UCSD-AML1 (cell line): ENCODE measurements at regions not wholly inside any gene's neighbourhood (a gene's known extent, or its start where the extent isn't known, plus 50 kb on each side); places are given as distances from the start of the nearest gene placed in this dataset.
A peak's percentile ranks its signal among the peaks of the same experiment; 100 is the strongest.

ENCODE experiments used
- DNase-seq: peaks from one replicate; lab custom pipeline; 2025; ENCODE audit not compliant: unreplicated experiment; lab: John Stamatoyannopoulos, UW

DNA sequence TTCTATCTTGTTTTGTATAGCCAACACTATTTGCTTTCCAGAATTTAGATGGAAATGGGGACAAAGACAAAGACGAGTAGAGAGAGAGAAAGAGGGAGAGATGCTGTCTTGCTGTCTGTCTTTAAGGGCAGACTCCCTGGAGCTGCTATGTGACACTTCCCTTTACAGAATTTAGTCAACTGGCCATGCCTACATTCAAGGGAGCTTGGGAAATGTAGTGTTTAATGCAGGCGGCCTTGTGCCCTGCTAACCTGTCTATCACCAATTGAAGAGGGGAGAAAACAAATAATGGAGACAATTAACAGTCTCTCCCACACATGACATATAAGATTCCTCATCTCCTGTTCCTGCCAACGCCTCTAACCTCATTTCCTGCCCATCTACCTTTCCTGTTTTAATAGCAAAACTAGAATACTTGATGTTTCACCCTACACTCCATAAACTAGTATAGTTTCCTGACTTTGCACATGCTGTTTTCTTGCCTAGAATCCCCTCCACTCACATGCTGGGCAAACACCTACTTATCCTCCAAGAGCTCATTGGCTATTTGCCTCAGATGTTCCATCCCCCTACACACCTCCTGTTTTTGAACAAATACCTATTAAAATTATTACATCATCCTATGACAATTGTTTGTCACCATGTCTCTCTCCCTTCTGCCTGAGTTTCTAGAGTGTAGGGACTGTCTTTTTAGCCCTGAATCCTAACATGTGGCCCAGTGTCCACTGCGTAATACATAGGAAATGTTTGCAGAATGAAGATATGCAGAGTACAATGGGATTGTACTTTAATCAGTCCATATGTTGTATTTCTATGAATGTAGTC is 117.2 kb downstream of the SLC25A24 start:
- peak; percentile 21 for DNase-seq

DNA sequence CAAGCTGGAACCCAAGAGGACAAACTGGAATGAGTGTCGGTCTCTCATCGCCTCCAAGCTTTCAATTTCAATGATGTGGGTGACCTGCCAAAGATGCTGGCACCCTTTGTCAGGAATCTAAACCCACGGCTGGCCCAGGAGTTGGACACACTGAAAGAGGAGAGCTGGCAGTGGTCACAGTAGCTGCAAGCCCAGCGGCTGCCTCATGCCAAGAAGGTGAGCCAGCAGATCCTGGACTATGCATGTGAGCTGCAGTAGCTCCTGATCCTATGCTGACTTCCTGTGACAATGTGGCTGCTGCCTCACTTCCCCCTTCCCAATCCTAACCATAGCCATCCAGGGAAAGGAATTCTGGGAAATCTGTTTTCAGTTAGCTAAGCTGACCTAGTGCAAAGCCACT is 117.0 kb upstream of the VAV3 start:
- peak; percentile 14 for DNase-seq

DNA sequence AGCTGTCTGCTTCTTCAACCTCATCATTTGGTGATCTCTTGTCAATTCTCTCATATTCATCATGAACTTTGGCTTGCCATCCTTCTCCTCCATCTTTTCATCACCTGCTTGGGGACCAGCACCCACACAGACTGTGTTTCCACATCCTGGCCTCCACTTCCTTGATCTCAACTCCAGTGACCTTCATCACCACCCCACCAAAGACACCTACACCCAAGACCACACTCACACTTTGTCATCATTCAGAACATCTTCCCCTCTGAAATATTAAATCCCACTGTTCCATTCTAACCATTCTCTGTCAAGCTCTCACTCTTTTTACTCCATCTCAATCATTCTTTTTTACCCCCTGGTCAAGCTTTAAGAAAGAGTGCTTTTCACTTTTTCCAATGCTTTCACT is 115.5 kb upstream of the VAV3 start:
- DNase-seq: no peak

DNA sequence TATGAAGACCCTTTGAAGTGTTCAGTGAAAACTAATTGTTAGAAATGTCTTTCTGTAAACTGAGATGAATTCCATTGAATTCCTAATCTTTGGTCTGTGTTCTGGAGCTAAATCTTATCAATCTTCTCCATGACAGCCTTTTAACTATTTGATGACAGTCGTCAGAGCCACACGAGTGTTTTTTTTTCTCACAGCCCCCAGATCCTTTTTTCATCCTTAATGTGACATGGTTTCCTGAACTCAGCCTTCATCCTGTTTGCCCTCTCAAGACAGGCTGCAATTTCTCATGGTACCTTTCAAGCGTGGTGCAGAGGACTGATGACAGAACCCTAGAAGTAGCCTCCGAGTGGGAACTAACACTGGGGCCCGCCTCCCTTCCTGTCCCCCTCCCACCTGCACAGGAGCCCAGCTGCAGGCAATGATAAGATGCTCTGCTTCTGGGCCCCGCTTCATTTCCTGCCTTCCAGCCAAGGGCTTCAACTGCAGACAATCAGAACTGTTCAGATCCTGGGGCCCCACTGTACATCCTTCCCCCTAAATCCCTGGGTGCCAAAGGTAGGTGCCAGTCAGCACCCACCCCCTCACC is 114.6 kb upstream of the VAV3 start:
- DNase-seq: peak; percentile 74

DNA sequence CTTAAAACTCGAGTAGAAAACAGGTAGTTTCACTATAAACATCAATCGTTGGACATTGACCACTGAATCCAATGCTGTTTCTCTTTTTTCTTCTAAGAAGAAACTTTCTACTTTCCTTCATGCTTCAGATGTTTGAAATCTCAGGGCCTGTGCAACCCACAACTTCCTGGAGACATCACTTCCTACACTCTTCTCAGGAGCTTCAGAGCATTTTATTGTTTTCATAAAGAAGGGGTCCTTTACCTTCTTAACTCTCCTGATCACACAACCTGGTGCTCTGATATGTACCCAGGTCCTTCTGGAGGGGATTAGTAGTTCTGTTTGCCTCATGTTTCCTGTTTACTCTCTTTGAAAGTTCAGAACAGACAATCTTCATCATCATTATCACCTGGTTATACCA is 113.0 kb upstream of the VAV3 start:
- DNase-seq: no peak

DNA sequence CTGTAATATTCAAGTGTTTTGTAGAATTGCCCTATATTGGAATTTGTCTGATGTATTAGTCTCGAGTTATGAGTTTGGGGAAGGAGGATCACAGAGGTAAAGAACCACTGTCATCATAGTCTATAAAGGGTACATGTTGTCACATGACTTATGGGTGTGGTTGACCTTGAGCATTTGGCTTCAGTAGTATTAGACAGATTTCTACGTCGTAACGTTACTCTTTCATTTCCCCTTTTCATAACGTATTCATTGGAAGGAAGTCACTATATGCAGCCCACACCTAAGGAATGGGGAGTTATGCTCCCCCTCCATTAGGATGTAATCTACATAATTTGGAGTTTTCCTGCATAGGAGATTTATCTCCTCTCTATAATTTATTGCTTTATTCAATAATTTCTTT is 110.1 kb upstream of the VAV3 start:
- DNase-seq: no peak

DNA sequence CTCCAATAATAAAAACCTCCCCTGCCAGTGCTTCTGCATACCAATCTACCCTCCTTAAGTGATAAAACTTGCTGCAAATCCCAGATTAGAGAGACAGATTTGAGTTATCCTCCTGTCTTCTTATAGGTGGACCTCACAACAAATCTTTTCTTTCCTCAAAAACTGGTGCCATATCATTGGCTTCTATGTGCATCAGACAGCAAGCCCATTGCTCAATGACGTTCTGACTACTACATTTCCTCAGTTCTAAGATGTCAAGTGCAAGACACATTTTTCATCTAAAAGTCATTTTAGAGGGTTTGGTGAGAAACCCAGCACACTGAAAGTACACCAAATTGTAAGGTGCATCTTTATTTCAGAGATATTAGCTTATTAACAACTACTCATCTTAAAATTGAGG is 107.8 kb upstream of the VAV3 start:
- DNase-seq: no peak

DNA sequence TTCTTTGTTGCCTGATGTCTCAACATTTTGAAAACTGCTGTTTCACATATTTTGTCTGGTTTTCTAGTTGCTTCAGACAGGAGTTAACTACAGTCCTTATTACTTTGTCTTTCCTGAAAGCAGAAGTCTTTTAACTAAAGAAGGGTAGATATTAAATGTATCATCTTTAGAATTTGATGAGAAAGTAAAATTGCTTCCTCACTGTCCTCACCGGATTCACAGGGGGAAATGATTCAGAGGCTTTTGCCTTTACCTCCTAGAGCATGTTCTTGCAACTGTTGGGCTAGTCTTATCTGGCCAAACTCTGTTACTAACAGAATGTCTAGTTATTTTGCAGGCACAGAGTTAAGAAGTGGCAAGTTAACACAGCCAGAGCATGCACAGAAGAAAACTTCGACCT is 107.2 kb upstream of the VAV3 start:
- DNase-seq: no peak

DNA sequence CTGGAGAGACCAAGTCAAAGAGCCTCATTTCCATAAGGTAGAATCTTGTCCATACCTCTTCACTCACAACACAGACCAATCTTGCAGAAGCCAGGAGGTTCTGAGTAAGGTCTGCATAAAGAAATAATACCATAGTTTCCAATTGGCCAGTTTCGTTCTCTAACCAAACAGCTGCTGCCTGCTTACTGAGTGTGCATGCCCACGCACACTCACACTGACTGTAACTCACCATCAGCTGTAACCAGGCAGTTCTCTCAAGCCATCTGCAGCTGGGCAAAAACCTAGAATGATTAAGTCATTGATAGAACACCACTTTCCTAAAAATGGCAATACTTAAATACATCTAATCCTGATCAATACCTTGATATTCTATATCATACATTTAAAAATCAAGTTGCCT is 106.6 kb upstream of the VAV3 start:
- no peak for DNase-seq

DNA sequence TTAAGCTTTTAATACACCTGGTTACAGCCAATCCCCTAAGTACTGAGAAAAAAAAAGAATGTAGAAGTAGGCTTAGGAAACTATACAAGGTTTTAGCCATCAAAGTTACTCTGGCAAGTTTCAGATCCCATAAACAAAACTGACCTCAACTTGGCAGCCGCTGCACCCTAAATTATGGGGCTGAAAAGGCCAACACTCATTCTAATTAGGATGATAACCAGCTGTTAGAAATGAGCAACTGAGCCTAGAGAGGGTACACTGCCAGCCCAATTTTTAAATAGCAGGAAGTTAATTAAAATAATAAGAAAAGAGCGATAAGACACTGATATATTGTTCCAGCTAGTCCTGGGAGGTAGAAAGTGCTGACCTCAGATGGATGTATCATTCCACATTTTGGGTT is 105.7 kb upstream of the VAV3 start:
- no peak for DNase-seq

DNA sequence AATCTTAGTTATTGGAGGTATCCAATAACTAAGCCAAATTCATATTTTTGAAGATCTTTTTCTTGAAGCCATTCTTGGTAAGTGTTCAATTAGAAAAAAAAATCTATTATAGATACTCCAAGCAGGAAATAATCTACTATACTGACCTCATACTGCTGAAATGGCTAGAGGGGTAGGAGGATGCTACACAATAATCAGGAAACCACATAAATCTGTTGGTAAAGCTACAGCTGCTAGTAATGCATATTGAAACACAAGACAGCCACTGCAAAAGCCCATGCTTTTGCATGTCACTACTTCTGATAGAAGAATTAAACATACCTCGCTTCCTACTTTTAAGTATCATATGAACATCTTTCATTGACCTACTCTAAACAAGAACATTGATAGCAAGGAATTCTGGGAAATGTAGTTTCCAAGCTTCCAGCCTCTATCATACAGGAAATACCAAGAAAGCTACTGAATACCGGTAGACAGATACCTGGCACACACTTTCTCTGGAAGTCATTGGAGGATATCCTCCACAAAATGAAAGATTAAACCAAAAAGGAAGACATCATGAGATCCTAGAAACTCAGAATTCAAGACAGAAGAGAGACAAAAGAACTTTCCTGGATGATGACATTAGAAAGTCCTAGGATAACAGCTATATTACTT is 103.0 kb upstream of the VAV3 start:
- DNase-seq: no peak

DNA sequence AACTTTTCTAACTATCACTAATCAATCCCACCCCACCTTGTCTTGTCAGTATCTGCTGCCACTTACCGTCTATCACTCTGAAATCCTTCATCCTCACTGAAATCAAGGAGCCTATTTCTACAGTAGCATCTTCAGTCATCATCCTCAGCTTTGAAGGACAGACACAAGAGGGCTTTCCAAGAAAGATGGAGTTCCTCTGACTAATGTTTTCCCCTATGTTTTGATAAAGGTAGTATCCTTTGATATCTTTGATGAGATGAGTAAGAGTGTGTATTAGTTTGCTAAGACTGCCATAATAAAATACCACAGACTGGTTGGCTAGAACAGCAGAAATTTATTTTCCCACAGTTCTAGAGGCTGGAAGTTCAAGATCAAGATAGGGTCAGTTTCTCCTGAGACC is 101.8 kb upstream of the VAV3 start:
- no peak for DNase-seq

DNA sequence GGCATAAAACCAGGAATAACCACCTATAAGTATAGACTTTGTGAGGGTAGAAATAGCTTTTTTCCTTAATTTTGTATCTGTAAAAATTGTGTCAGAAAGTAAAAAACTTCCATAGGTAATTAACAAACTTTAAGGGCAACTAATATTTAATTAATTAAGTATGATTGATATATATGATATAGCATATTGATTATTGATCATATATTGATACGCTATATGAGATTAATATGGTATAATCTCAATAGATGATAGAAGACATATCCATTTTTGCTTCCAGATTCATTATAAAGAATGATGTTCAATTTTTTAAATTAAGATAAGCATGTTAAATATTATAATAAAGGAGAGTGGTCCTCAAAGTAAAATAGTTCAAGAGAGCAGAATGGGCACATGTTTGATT is 99.3 kb upstream of the VAV3 start:
- no peak for DNase-seq

DNA sequence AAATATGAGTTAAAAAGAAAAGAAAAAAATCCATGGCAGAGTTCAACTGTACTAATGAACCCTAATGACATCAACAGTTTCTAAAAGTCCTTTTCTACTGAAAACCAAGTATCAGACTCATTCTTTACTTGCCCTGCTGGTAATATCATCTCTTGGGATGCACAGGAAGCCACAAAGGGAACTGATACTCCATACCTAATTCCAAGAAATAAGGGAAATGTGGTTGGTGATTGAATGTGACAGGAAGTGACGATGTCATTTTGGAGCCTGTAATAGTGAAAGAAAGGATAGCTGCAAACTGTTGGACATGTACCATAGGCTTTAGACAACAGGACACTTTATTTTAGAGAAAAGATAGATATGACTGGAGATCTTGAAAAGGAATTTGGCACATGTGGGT is 98.7 kb upstream of the VAV3 start:
- DNase-seq: no peak

DNA sequence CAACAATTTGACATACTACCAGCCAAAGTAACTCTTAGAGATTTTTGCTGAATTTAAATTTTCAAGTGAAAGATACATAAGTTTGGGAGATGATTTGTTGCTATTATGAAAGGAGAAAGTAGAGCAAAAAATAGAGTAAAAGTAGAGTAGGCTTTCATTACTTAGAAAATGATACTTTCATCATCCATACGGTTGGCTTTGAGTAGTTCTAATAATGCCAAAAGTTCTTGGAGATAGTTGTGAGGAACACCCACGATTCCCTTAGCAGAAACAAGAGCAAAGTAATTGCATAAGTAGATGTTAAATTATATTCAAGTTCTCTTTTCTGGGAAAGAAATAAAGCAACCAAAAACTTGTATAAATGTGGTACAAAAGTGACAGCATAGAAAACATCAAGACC is 95.0 kb upstream of the VAV3 start:
- DNase-seq: no peak

DNA sequence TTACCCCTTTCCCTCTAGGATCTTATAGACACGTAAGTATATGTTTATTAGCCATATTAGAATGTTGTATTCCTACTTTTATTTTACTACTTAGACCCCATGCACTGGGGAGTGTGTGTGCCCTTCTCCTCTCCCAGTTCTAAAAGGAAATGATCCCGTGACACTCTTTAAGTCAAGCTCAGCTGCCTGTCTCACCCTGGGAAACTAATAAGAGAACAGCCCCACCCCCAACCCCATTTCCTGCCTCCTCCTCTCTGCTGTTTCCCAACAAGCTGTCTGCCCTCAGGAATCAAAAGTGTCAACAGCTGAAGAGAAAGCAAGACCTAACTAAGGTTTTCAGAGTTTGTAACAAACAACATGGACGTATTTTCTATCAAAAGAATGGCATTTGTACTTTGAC is 92.6 kb upstream of the VAV3 start:
- peak; percentile 60 for DNase-seq

DNA sequence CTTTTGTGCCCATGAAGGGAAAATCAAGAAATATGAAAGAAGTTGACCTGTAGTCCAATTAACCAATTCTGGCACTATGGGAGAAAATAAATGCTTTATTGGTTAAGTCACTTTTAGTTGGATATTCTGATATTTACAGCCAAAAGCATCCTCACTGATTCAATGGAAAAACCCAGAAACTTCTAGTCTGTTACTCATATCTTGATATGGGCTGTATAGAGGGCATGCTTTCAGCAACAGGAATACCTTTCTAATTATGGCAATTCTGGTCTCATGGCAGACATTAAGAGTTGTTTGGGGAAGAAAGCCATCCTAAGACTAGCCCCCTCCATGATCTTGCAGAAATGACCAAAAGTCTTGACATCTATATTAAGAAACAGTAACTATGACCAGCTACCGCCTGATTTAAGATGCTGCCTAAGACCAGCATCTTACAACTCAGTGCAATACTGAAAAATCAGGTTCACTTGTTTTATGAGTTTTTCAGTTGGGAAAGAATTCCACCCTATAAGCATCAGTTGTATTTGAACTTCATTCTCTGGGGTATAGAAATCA is 91.5 kb upstream of the VAV3 start:
- DNase-seq: no peak

DNA sequence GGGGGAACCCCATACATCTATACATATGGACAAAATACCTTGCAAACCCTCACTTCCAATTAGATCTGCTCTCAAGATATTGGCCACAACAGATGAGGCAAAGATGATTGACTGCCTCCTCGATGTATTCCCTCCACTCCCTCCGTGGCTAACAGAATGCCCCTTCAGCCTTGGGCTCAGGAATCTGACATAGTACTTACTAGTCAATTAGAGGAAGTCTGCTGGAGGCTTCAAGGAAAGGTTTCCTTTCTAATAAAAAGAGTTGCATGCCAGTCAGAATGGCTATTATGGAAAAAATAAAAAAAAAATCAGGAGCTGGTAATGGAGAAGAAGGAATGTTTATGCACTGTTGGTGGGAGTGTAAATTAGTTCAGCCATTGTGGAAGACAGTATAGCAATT is 90.4 kb upstream of the VAV3 start:
- no peak for DNase-seq

DNA sequence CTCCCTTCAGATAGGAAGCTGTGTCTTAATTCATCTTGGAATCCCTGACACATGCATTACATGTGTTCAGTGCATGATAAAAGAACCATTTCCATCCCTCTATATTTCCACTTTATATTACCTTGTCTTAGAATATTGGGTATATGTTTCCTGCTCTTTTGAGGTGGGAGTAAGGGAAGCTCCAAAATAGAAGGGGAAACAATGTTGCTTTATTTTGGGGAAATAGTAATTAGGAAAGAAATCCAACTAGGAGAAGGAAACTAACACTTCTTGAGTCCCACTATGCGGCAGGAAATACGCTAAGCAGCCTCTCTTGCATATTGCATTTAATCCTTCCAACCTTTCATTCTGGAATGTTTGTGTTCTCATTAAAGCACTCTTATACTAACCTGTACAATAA is 89.4 kb upstream of the VAV3 start:
- DNase-seq: no peak

DNA sequence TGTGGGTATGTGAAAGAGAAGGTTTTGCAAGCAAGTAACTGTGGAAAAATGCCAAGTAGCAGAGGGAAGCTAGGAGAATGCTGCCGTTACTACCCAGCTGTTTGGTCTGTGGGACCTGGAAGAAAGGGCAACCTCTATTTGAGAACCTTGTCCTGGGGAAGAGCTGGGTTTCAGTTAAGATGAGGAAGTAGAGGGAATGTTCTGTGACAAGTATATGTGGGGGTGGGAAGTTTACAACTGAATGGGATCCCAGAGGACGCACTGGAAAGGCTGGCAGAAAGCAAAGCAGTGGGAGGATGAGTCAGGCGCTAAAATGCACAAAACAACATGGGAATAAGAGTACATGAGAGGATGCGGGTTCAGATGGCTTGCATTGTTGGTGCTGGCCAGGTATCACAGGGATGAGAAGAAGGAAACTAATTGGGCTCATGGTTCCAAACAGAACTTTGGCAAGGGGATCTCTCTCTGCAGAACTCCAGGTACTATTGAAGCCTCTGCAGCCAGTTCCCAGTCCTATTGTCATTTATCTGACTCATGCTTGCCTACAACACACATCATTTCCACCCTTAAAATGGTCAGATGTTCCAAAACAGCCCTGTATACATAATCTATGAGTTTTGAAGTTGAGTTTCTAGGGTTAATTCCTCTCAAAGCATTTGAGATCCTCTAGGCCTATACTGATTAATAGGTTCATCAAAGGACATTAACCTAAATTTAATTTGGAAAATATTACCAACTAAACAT is 88.5 kb upstream of the VAV3 start:
- DNase-seq: peak; percentile 20

DNA sequence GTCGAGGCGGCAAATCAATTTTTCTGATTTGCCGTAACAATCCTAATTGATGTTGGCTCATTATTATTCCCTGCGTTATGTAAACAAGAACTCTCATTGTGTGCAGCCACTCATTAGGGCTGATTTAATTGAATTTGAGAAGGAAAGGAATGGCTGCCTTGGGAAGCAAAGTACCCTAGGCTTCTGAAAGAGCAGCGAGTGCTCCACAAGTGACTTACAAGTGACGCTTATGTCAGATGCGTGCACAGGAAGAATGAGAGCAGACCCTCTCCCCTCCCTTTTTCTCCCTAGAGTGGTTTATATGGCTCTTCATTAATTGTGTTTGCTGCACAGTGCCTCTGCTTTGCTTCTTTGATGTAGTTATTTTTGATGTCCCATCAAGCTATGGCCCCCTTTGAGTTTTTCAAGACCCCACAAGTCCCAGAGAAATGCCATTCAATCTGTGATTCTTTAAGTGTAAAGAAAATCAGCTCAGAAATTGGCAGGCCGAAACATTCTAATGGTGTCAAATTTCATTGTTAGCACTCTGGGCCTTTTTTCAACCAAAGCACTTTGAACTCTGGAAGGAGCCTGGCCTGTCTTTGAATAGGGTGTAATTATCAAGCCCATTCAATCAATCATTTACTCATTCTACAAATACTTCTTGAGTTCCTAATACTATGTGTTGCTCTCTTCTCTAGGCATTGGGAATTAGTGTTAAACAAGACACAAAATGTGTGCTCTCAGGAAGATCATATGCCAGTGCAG is 86.8 kb upstream of the VAV3 start:
- DNase-seq: no peak
